K562 (cell line): ENCODE measurements at regions not wholly inside any gene's neighbourhood (a gene's known extent, or its start where the extent isn't known, plus 50 kb on each side); places are given as distances from the start of the nearest gene placed in this dataset.

Source experiments
- ATAC-seq: fragments of 200-7000 bp; cut with Tn5 transposase; 3 replicates; pipeline ENCODE4 v1.9.1; 2020; ENCODE audit warnings: moderate library complexity
- BruUV-seq: library from RNA; stranded (reverse); fragments of 400-500 nt; replicated peaks from 2 replicates; lab custom pipeline; 2021; lab: Mats Ljungman, UMichigan
- CTCF ChIA-PET: fragments of 300-600 bp; formaldehyde crosslinking; extraction: SDS; loops from one replicate; lab custom pipeline; 2021; ENCODE audit warnings: low intra/inter-chr PET ratio; lab: Yijun Ruan, JAX
- POLR2A ChIA-PET: fragments of 300-600, 350-650 bp; sonication (Branson Sonifier 250); formaldehyde crosslinking; extraction: SDS; loops from one replicate; lab custom pipeline; 2021; ENCODE audit warnings: antibody characterized with exemption, inconsistent platforms; lab: Yijun Ruan, JAX
- DNase-seq, 4 experiments: peaks; one replicate each; pipeline versions ENCODE4 v3.0.0 to v3.0.0-alpha.2; 2011 to 2018; ENCODE audit warnings: low spot score in 3 of 4, mixed read lengths in 3 of 4; ENCODE audit errors: extremely low read depth in 1 of 4
- FAIRE-seq: peaks from 2 replicates; lab custom pipeline; 2011; peaks lifted over from hg19 to GRCh38; lab: Jason Lieb, UNC
- H2AFZ ChIP-seq: 2 replicates; pipeline ENCODE4 v1.6.0; 2011; ENCODE audit warnings: low read depth, low read length, control low read depth, inconsistent platforms
- H3K27ac ChIP-seq: fragments of 200-600 bp; 3 replicates; pipeline ENCODE4 v1.8.0; 2011; ENCODE audit warnings: low read depth, mild to moderate bottlenecking, control low read depth, inconsistent platforms, low read length, moderate library complexity, mixed read lengths; ENCODE audit errors: extremely low read depth
- H3K27me3 ChIP-seq, 2 experiments: fragments of 300-600 bp in 1 of 2; 2 replicates in 1 of 2; 3 replicates in 1 of 2; pipeline versions ENCODE4 v1.6.0 to v1.8.0; 2011; ENCODE audit warnings: inconsistent platforms in 2 of 2, low read length in 2 of 2, mild to moderate bottlenecking in 1 of 2, mixed read lengths in 1 of 2, moderate library complexity in 1 of 2; ENCODE audit not compliant: control insufficient read depth in 2 of 2, insufficient read depth in 2 of 2
- H3K36me3 ChIP-seq: fragments of 300-600 bp; 3 replicates; pipeline ENCODE4 v1.8.0; 2011; ENCODE audit warnings: mild to moderate bottlenecking, low read length, inconsistent platforms; ENCODE audit not compliant: control insufficient read depth, insufficient read depth
- H3K4me1 ChIP-seq, 2 experiments: fragments of 200-600 bp in 1 of 2; replicated peaks in 1 of 2; 2 replicates in 1 of 2; 3 replicates in 1 of 2; pipeline versions ENCODE4 v1.5.1 to v1.8.0; 2011; ENCODE audit warnings: inconsistent platforms in 2 of 2, low read length in 2 of 2, mild to moderate bottlenecking in 1 of 2, mixed read lengths in 1 of 2, moderate library complexity in 1 of 2; ENCODE audit not compliant: control insufficient read depth in 2 of 2, insufficient read depth in 2 of 2
- H3K4me2 ChIP-seq: 2 replicates; pipeline ENCODE4 v1.6.1; 2011; ENCODE audit warnings: low read length, control low read depth, inconsistent platforms, mixed read lengths; ENCODE audit not compliant: insufficient read depth
- H3K4me3 ChIP-seq: fragments of 200-600 bp; sonication (generic), shearing (Covaris generic); 2 replicates; pipeline ENCODE4 v1.5.1; 2016; ENCODE audit warnings: control low read depth, inconsistent platforms
- H3K79me2 ChIP-seq: fragments of 200-600 bp; 3 replicates; pipeline ENCODE4 v1.8.0; 2011; ENCODE audit warnings: low read length, inconsistent platforms; ENCODE audit not compliant: control insufficient read depth, insufficient read depth
- H3K9ac ChIP-seq, 2 experiments: 2 replicates each; pipeline versions ENCODE4 v1.6.0 to v1.6.1; 2011; ENCODE audit warnings: low read depth in 2 of 2, low read length in 2 of 2, control low read depth in 1 of 2, inconsistent platforms in 1 of 2, mild to moderate bottlenecking in 1 of 2, mixed read lengths in 1 of 2; ENCODE audit not compliant: insufficient read depth in 1 of 2
- H3K9me1 ChIP-seq: one replicate; pipeline ENCODE4 v1.6.0; 2011; ENCODE audit warnings: inconsistent platforms, mild to moderate bottlenecking, low read length, moderate library complexity; ENCODE audit not compliant: control insufficient read depth, insufficient read depth
- H3K9me3 ChIP-seq: replicated peaks from 2 replicates; pipeline ENCODE4 v1.5.1; 2011; ENCODE audit warnings: low read depth, low read length, inconsistent platforms; ENCODE audit not compliant: control insufficient read depth, insufficient read depth
- H4K20me1 ChIP-seq: replicated peaks from 2 replicates; pipeline ENCODE4 v1.6.1; 2011; ENCODE audit warnings: low read length, inconsistent platforms, mixed read lengths; ENCODE audit not compliant: control insufficient read depth, insufficient read depth
- COPS2 ChIP-seq: fragments of 450-650 bp; conservative IDR thresholded peaks from 2 replicates; pipeline ENCODE4 v1.6.1; 2016; ENCODE audit warnings: mild to moderate bottlenecking, moderate library complexity
- NCOA2 ChIP-seq, 2 experiments: fragments of 450-650 bp; IDR thresholded peaks; 2 replicates each; pipeline ENCODE4 v1.6.1; 2018; ENCODE audit warnings: mild to moderate bottlenecking in 2 of 2, moderate library complexity in 1 of 2; ENCODE audit not compliant: partially characterized antibody in 2 of 2
- PHF21A ChIP-seq: fragments of 450-650 bp; IDR thresholded peaks from 2 replicates; pipeline ENCODE4 v1.6.1; 2017; ENCODE audit warnings: low read depth, borderline replicate concordance
- PYGO2 ChIP-seq: fragments of 450-650 bp; IDR thresholded peaks from 2 replicates; pipeline ENCODE4 v1.6.1; 2016; ENCODE audit warnings: mild to moderate bottlenecking, missing genetic modification characterization, moderate library complexity, missing compliant biosample characterization
- SREBF2 ChIP-seq: sonication (generic); formaldehyde crosslinking; IDR thresholded peaks from 2 replicates; pipeline ENCODE4 v1.4.0; 2020; ENCODE audit warnings: mild to moderate bottlenecking, missing genetic modification reagents
- ZNF347 ChIP-seq: fragments of 450-650 bp; formaldehyde crosslinking; IDR thresholded peaks from 2 replicates; pipeline ENCODE4 v1.4.0; 2020; ENCODE audit warnings: low read depth, mild to moderate bottlenecking, moderate library complexity
- ZNF764 ChIP-seq: fragments of 250-450 bp; sonication (Bioruptor Pico); IDR thresholded peaks from 2 replicates; pipeline ENCODE4 v1.4.0; 2020; ENCODE audit warnings: low read depth, mild to moderate bottlenecking, moderate library complexity
- WGBS: fragments of 100-300 bp; shearing (Covaris generic); methylation state at CpG from one replicate; pipeline ENCODE4 v1.1.6; 2016; ENCODE audit warnings: low coverage, mixed read lengths; ENCODE audit not compliant: insufficient coverage; ENCODE audit errors: missing lambda C conversion rate; 5-methylcytosine and 5-hydroxymethylcytosine counted together
- in situ Hi-C: fragments of 300-500 bp; cut with MboI; formaldehyde crosslinking; loops from 4 replicates; pipeline ENCODE4 v1.15.0; 2018; ENCODE audit warnings: inconsistent platforms, mixed read lengths
- intact Hi-C: fragments of 100-400 bp; cut with micrococcal nuclease; formaldehyde crosslinking; loops from 2 replicates; pipeline ENCODE4 v1.14.2; 2022
- TF ChIP-seq, protein P1 (sequence below): IDR thresholded peaks from 2 replicates; pipeline ENCODE4 v1.6.1; 2012; ENCODE audit warnings: low read depth, low read length, improper control_type of control experiment, borderline replicate concordance
- TF ChIP-seq, protein P2 (sequence below): fragments of 450-650 bp; IDR thresholded peaks from one replicate; pipeline ENCODE4 v1.6.1; 2018; ENCODE audit warnings: mild to moderate bottlenecking, moderate library complexity; ENCODE audit not compliant: partially characterized antibody

DNA sequence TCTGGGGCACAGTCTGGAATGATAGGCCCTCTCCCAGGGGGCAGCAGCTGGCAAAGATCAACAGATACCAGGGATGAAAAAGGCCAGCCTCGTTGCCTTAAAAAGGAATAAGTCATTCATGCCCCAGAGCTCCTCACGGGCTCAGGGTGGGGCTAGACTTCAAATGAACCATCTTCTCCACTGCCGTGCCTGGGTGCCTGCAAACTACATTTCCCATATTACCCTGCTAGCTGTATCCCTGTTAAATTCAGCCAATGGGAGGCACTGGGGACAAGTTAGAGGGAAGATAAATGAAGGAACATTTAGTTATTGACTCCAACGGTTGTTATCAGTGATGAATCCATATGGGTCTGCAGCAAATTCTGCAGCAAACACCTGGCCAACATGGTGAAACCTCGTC, 101.2 kb upstream of the CYYR1 start:
- 2% methylated on average over 5 of the region's 5 CpGs for WGBS
- in situ Hi-C loops = no loop called here
- no TSS peak for BruUV-seq

More for the DNA sequence above, 101.2 kb upstream of the CYYR1 start:
- H3K27ac ChIP-seq = no peak overlapping the region
- no peaks in the 10 kb centered on the region for H3K9me3 ChIP-seq
- intact Hi-C loops = no loop called here
- H4K20me1 ChIP-seq = no peaks in the 10 kb centered on the region
- no peak for ATAC-seq
- no peak for FAIRE-seq
- no peak overlapping the region for H2AFZ ChIP-seq
- no peaks in the 10 kb centered on the region for H3K79me2 ChIP-seq
- POLR2A ChIA-PET = no interaction called here
- TF ChIP-seq COPS2 (no peak), NCOA2 (IDR thresholded peaks at IDR 0.05; ENCODE audit: partially characterized antibody in 2 of 2) (no peak), ZNF347 (no peak), PYGO2 (tag) (no peak), ZNF764 (CRISPR knock-in tag) (no peak), PHF21A (no peak), SREBF2 (CRISPR knock-in tag) (no peak)
- TF ChIP-seq, protein P1, sequence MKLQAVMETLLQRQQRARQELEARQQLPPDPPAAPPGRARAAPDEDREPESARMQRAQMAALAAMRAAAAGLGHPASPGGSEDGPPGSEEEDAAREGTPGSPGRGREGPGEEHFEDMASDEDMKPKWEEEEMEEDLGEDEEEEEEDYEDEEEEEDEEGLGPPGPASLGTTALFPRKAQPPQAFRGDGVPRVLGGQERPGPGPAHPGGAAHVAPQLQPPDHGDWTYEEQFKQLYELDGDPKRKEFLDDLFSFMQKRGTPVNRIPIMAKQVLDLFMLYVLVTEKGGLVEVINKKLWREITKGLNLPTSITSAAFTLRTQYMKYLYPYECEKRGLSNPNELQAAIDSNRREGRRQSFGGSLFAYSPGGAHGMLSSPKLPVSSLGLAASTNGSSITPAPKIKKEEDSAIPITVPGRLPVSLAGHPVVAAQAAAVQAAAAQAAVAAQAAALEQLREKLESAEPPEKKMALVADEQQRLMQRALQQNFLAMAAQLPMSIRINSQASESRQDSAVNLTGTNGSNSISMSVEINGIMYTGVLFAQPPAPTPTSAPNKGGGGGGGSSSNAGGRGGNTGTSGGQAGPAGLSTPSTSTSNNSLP = no peak
- TF ChIP-seq, protein P2, sequence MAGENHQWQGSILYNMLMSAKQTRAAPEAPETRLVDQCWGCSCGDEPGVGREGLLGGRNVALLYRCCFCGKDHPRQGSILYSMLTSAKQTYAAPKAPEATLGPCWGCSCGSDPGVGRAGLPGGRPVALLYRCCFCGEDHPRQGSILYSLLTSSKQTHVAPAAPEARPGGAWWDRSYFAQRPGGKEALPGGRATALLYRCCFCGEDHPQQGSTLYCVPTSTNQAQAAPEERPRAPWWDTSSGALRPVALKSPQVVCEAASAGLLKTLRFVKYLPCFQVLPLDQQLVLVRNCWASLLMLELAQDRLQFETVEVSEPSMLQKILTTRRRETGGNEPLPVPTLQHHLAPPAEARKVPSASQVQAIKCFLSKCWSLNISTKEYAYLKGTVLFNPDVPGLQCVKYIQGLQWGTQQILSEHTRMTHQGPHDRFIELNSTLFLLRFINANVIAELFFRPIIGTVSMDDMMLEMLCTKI = no peak
- no peak overlapping the region for H3K4me3 ChIP-seq
- DNase-seq = no peak
- no peaks in the 10 kb centered on the region for H3K4me1 ChIP-seq
- no peaks in the 10 kb centered on the region for H3K9me1 ChIP-seq
- H3K9ac ChIP-seq = no peak overlapping the region
- CTCF ChIA-PET = no interaction called here
- H3K4me2 ChIP-seq = no peak overlapping the region
- no peaks in the 10 kb centered on the region for H3K27me3 ChIP-seq
- no peaks in the 10 kb centered on the region for H3K36me3 ChIP-seq
